Mesenchymal stem cell (in vitro differentiated cells and primary cell): ENCODE measurements at regions not wholly inside any gene's neighbourhood (a gene's known extent, or its start where the extent isn't known, plus 50 kb on each side); places are given as distances from the start of the nearest gene placed in this dataset.

Experiments
- DNase-seq: peaks from one replicate; pipeline ENCODE4 v3.0.0-alpha.2; 2013
- H2AFZ ChIP-seq: one replicate; pipeline ENCODE4 v1.6.1; 2013; ENCODE audit warnings: low read depth, mild to moderate bottlenecking, control low read depth, inconsistent platforms, low read length, moderate library complexity
- H2AK5ac ChIP-seq: 2 replicates; pipeline ENCODE4 v1.6.1; 2013; ENCODE audit warnings: low read length, moderate library complexity, mild to moderate bottlenecking, inconsistent platforms; ENCODE audit not compliant: severe bottlenecking
- H2BK120ac ChIP-seq: one replicate; pipeline ENCODE4 v1.6.1; 2013; ENCODE audit warnings: low read depth, mild to moderate bottlenecking, inconsistent platforms, low read length, moderate library complexity
- H2BK12ac ChIP-seq, 2 experiments: one replicate each; pipeline ENCODE4 v1.6.1; 2013; ENCODE audit warnings: inconsistent platforms in 2 of 2, low read length in 2 of 2, mild to moderate bottlenecking in 2 of 2, moderate library complexity in 2 of 2, control low read depth in 1 of 2
- H2BK15ac ChIP-seq: one replicate; pipeline ENCODE4 v1.6.1; 2013; ENCODE audit warnings: mild to moderate bottlenecking, low read depth, inconsistent platforms; ENCODE audit not compliant: poor library complexity, severe bottlenecking
- H2BK5ac ChIP-seq: 2 replicates; pipeline ENCODE4 v1.6.1; 2013; ENCODE audit warnings: low read depth, mild to moderate bottlenecking, low read length, control low read depth, inconsistent platforms; ENCODE audit not compliant: poor library complexity, severe bottlenecking
- H3K14ac ChIP-seq, 2 experiments: one replicate each; pipeline ENCODE4 v1.6.1; 2013; ENCODE audit warnings: inconsistent platforms in 2 of 2, low read length in 2 of 2, control low read depth in 1 of 2, mild to moderate bottlenecking in 1 of 2, moderate library complexity in 1 of 2
- H3K18ac ChIP-seq, 2 experiments: one replicate each; pipeline ENCODE4 v1.6.1; 2013; ENCODE audit warnings: inconsistent platforms in 2 of 2, low read length in 2 of 2, control low read depth in 1 of 2, low read depth in 1 of 2, mild to moderate bottlenecking in 1 of 2
- H3K23ac ChIP-seq, 2 experiments: one replicate each; pipeline ENCODE4 v1.6.1; 2013; ENCODE audit warnings: inconsistent platforms in 2 of 2, low read length in 2 of 2, mild to moderate bottlenecking in 2 of 2, moderate library complexity in 2 of 2, control low read depth in 1 of 2
- H3K27ac ChIP-seq: 2 replicates; pipeline ENCODE4 v1.5.1; 2013; ENCODE audit warnings: mild to moderate bottlenecking, moderate library complexity, low read length, control low read depth, inconsistent platforms; ENCODE audit not compliant: poor library complexity, severe bottlenecking
- H3K27me3 ChIP-seq, 2 experiments: 2 replicates each; pipeline versions ENCODE4 v1.6.1 to v1.7.0; 2013; ENCODE audit warnings: low read length in 2 of 2, mild to moderate bottlenecking in 2 of 2, moderate library complexity in 2 of 2, control low read depth in 1 of 2, inconsistent platforms in 1 of 2; ENCODE audit not compliant: control insufficient read depth in 1 of 2, insufficient read depth in 1 of 2
- H3K36me3 ChIP-seq, 2 experiments: 2 replicates each; pipeline versions ENCODE4 v1.6.1 to v1.7.0; 2013; ENCODE audit warnings: low read length in 2 of 2, control low read depth in 1 of 2, inconsistent platforms in 1 of 2, low read depth in 1 of 2, mild to moderate bottlenecking in 1 of 2; ENCODE audit not compliant: insufficient read depth in 2 of 2, control insufficient read depth in 1 of 2
- H3K4ac ChIP-seq, 2 experiments: one replicate each; pipeline ENCODE4 v1.6.1; 2013; ENCODE audit warnings: inconsistent platforms in 2 of 2, low read length in 2 of 2, mild to moderate bottlenecking in 2 of 2, moderate library complexity in 2 of 2, control low read depth in 1 of 2, low read depth in 1 of 2
- H3K4me1 ChIP-seq: 2 replicates; pipeline ENCODE4 v1.6.1; 2013; ENCODE audit warnings: low read depth, low read length, control low read depth; ENCODE audit not compliant: control insufficient read depth, insufficient read depth
- H3K4me2 ChIP-seq: 2 replicates; pipeline ENCODE4 v1.6.1; 2013; ENCODE audit warnings: low read length, mild to moderate bottlenecking, inconsistent platforms; ENCODE audit not compliant: poor library complexity, severe bottlenecking
- H3K4me3 ChIP-seq, 2 experiments: 2 replicates each; pipeline versions ENCODE4 v1.5.1 to v1.7.0; 2013; ENCODE audit warnings: low read length in 2 of 2, mild to moderate bottlenecking in 2 of 2, control low read depth in 1 of 2, low read depth in 1 of 2; ENCODE audit not compliant: insufficient read depth in 1 of 2
- H3K79me1 ChIP-seq: replicated peaks from 2 replicates; pipeline ENCODE4 v1.6.1; 2013; ENCODE audit warnings: mild to moderate bottlenecking, control low read depth, low read length, inconsistent platforms; ENCODE audit not compliant: poor library complexity, severe bottlenecking
- H3K9ac ChIP-seq: 2 replicates; pipeline ENCODE4 v1.7.0; 2013; ENCODE audit warnings: mild to moderate bottlenecking, low read length, moderate library complexity
- H3K9me3 ChIP-seq: 2 replicates; pipeline ENCODE4 v1.7.0; 2013; ENCODE audit warnings: mild to moderate bottlenecking, low read length; ENCODE audit not compliant: control insufficient read depth
- H4K8ac ChIP-seq: one replicate; pipeline ENCODE4 v1.6.1; 2013; ENCODE audit warnings: inconsistent platforms, mild to moderate bottlenecking, low read length, moderate library complexity
- H4K91ac ChIP-seq: one replicate; pipeline ENCODE4 v1.6.1; 2013; ENCODE audit warnings: mild to moderate bottlenecking, low read length, inconsistent platforms
- WGBS: methylation state at CpG from one replicate; pipeline ENCODE4 v1.1.7; 2013; ENCODE audit warnings: mixed read lengths; 5-methylcytosine and 5-hydroxymethylcytosine counted together

DNA sequence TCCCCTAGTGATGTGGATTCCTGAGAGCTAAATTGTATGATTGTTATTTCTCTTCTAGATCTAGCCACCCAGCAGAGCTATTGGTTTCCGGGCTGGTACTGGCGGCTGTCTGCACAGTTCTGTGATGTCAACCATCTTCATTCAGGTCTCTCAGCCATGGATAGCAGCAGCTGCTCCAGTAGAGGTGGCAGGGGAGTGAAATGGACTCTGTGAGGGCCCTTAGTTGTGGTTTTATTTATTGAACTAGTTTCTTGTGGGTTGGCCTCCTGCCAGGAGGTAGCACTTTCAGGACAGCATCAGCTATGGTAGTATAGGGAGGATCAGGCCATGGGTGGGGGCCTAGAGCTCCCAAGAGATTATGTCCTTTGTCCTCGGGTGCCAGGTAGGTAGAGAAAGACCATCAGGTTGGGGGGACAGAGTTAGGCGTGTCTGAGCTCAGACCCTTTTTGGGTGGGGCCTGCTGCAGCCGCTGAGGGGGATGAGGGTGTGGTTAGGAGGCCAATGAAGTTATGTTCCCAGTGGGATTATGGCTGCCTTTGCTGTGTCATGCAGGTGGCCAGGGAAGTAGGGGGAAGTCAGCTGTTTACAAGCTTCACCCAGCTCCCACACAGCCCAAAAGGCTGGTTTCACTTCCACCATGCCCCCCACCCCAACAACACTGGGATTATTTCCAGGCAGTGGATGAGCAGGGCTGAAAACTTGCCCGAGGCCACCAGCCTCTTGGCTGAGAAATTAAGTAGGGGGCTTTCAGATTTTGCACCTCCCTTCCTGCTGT is 55.1 kb upstream of the RGS4 start:
- Histone ChIP-seq H2AFZ (no peak overlapping the region), H3K9ac (no peak overlapping the region), H3K79me1 (no peaks in the 10 kb centered on the region), H4K8ac (no peak overlapping the region), H3K4me2 (no peak overlapping the region), H3K9me3 (peaks cover 12% of the 10 kb centered on the region), H3K36me3 (no peaks in the 10 kb centered on the region), H2BK120ac (no peak overlapping the region), H2BK5ac (no peak overlapping the region), H2AK5ac (no peak overlapping the region), H3K4me1 (no peaks in the 10 kb centered on the region), H2BK15ac (no peak overlapping the region), H3K4ac (no peak overlapping the region), H3K4me3 (no peak overlapping the region), H3K27me3 (no peaks in the 10 kb centered on the region), H3K14ac (no peak overlapping the region), H4K91ac (no peak overlapping the region), H3K23ac (no peak overlapping the region), H3K18ac (no peak overlapping the region), H3K27ac (no peak overlapping the region), H2BK12ac (no peak overlapping the region)
- DNase-seq: no peak
- WGBS: 84% methylated on average over 5 of the region's 6 CpGs

DNA sequence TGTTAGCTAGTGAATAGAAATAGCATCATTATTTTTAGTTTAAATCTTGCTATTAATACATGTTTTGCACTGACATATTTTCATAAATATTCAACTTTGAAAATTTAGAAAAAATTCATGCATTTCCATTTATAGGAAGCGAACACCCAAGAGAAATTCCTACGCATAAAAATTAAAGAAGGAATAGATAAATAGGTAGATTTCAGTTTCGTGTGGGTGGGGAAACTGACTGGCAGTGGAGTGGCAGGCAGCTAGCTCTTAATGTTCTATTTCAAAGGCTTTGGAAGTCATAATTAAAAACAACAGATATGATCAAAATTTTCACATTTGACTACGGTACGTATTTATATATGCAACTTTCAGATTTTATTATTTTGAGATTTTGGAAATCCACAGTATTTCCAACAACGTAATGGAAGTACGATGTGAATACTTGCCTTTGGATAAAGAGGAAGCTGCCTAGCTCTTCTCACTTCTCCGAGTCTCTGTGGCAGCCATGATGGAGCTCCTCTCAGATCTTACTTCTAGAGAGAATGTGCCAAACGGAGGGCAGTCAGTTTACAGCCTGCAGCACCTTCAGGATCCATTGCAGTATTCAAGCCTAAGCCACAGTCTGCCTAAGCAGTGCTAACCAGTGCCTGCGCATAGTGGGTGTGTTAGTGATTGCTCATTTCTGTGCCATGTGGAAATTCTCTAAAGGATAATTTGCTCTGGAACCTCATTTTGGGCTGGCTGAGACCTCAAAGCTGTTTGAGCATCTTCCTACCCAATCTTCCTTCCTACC is 62.9 kb upstream of the RGS4 start:
- Histone ChIP-seq H2BK12ac (no peak overlapping the region), H4K8ac (no peak overlapping the region), H3K4ac (no peak overlapping the region), H2BK120ac (no peak overlapping the region), H3K4me2 (no peak overlapping the region), H2AFZ (peak overlapping the region; percentile 51), H3K4me1 (no peaks in the 10 kb centered on the region), H3K79me1 (no peaks in the 10 kb centered on the region), H3K27ac (no peak overlapping the region), H2BK15ac (no peak overlapping the region), H3K23ac (no peak overlapping the region), H3K27me3 (no peaks in the 10 kb centered on the region), H3K18ac (no peak overlapping the region), H3K36me3 (no peaks in the 10 kb centered on the region), H4K91ac (no peak overlapping the region), H3K14ac (no peak overlapping the region), H2AK5ac (no peak overlapping the region), H3K4me3 (no peak overlapping the region), H3K9me3 (no peaks in the 10 kb centered on the region), H3K9ac (no peak overlapping the region), H2BK5ac (no peak overlapping the region)
- WGBS: 93% methylated on average over 5 of the region's 10 CpGs
- DNase-seq: no peak

- H3K4ac ChIP-seq: no peak overlapping the region
- H3K4me1 ChIP-seq: no peaks in the 10 kb centered on the region
- no peak overlapping the region for H3K18ac ChIP-seq
- H3K27ac ChIP-seq: peak overlapping the region; percentile 43
- H3K4me2 ChIP-seq: no peak overlapping the region
- no peak overlapping the region for H2AK5ac ChIP-seq
- no peak overlapping the region for H4K91ac ChIP-seq
- no peak overlapping the region for H2BK12ac ChIP-seq
- no peaks in the 10 kb centered on the region for H3K9me3 ChIP-seq
- peak overlapping the region; percentile 70 for H3K9ac ChIP-seq
- no peak overlapping the region for H2BK15ac ChIP-seq
- no peaks in the 10 kb centered on the region for H3K27me3 ChIP-seq
- no peak overlapping the region for H3K14ac ChIP-seq
- H3K79me1 ChIP-seq: no peaks in the 10 kb centered on the region
- H3K36me3 ChIP-seq: no peaks in the 10 kb centered on the region
- WGBS: 92% methylated on average over 2 of the region's 2 CpGs
- H3K4me3 ChIP-seq: peak overlapping the region in 1 of 2 experiments; percentile 52
- no peak overlapping the region for H2AFZ ChIP-seq
- no peak overlapping the region for H2BK120ac ChIP-seq
- no peak overlapping the region for H2BK5ac ChIP-seq
- H4K8ac ChIP-seq: no peak overlapping the region
- H3K23ac ChIP-seq: no peak overlapping the region
- peak; percentile 29 for DNase-seq
Measured at GRCh38 chr1:162997499-162998285, 71.5 kb upstream of the RGS4 start.

DNA sequence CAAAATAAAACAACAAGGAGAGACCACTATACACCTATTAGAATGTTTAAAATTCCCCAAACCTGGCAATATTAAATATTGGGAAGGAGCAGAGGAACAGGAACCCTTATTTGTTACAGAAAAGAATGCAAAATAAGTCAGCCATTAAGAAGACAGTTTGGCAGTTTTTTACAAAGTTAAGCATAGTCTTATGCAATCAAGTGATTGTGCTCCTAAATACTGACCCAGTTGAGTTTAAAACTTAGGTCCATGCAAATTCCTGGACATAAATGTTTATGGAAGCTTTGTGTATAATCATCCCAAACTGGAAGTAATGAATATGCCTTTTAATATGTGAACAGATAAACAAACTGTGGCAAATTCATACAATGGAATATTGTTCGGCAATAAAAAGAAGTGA is 72.9 kb upstream of the RGS4 start:
- Histone ChIP-seq H2AK5ac (no peak overlapping the region), H2BK15ac (no peak overlapping the region), H3K27ac (no peak overlapping the region), H4K8ac (no peak overlapping the region), H2BK5ac (no peak overlapping the region), H2BK120ac (no peak overlapping the region), H3K36me3 (no peaks in the 10 kb centered on the region), H2AFZ (no peak overlapping the region), H3K14ac (no peak overlapping the region), H3K4ac (no peak overlapping the region), H3K4me1 (no peaks in the 10 kb centered on the region), H4K91ac (no peak overlapping the region), H3K9ac (no peak overlapping the region), H3K79me1 (no peaks in the 10 kb centered on the region), H3K23ac (no peak overlapping the region), H3K27me3 (no peaks in the 10 kb centered on the region), H2BK12ac (no peak overlapping the region), H3K4me3 (no peak overlapping the region), H3K9me3 (no peaks in the 10 kb centered on the region), H3K4me2 (no peak overlapping the region), H3K18ac (no peak overlapping the region)
- peak; percentile 17 for DNase-seq
- no CpG with 5 or more reads among the region's 1 CpG for whole genome bisulfite sequencing
